KG1 (cell line): ENCODE measurements at regions not wholly inside any gene's neighbourhood (a gene's known extent, or its start where the extent isn't known, plus 50 kb on each side); places are given as distances from the start of the nearest gene placed in this dataset.
"Not testable (repeated sequence)": the region's sequence is repeated elsewhere in the genome, so short reads cannot be mapped to it uniquely, and the experiment has no call there.

Experiments
- DNase-seq: peaks from one replicate; lab custom pipeline; 2025; lab: John Stamatoyannopoulos, UW

GRCh38 chr4:123537906-123538402 is 141.4 kb downstream of the SPRY1 start:
- not testable (repeated sequence) for DNase-seq

GRCh38 chr4:123545667-123546572 is 149.3 kb downstream of the SPRY1 start:
- no peak for DNase-seq

- no peak for DNase-seq
These were observed 150.0 kb downstream of the SPRY1 start for GRCh38 chr4:123546573-123547060.

GRCh38 chr4:123547216-123548165 is 150.9 kb downstream of the SPRY1 start:
- no peak for DNase-seq

- DNase-seq, result no peak
These were observed 156.7 kb downstream of the SPRY1 start for GRCh38 chr4:123553279-123553678.

GRCh38 chr4:123553733-123554637 is 157.4 kb downstream of the SPRY1 start:
- no peak for DNase-seq

GRCh38 chr4:123554801-123555232 is 158.2 kb downstream of the SPRY1 start:
- no peak for DNase-seq

- DNase-seq, result peak; percentile 29
These were observed 158.7 kb downstream of the SPRY1 start for GRCh38 chr4:123555233-123555806.

- DNase-seq, result no peak
These were observed 159.2 kb downstream of the SPRY1 start for GRCh38 chr4:123555807-123556273.

- no peak for DNase-seq
These were observed 159.9 kb downstream of the SPRY1 start for GRCh38 chr4:123556526-123556925.

GRCh38 chr4:123557857-123558536 is 161.4 kb downstream of the SPRY1 start:
- no peak for DNase-seq

GRCh38 chr4:123558865-123559264 is 162.3 kb downstream of the SPRY1 start:
- no peak for DNase-seq

- DNase-seq, result no peak
These were observed 163.6 kb downstream of the SPRY1 start for GRCh38 chr4:123559955-123560871.

- DNase-seq, result no peak
These were observed 164.9 kb downstream of the SPRY1 start for GRCh38 chr4:123561525-123561924.

GRCh38 chr4:123562994-123563750 is 166.6 kb downstream of the SPRY1 start:
- no peak for DNase-seq

- DNase-seq, result peak; percentile 84
These were observed 168.3 kb downstream of the SPRY1 start for GRCh38 chr4:123564758-123565346.

GRCh38 chr4:123568936-123569335 is 172.3 kb downstream of the SPRY1 start:
- no peak for DNase-seq

- no peak for DNase-seq
These were observed 172.9 kb downstream of the SPRY1 start for GRCh38 chr4:123569541-123569940.
